ENCODE measurements at regions not wholly inside any gene's neighbourhood (a gene's known extent, or its start where the extent isn't known, plus 50 kb on each side); places are given as distances from the start of the nearest gene placed in this dataset.

DNA sequence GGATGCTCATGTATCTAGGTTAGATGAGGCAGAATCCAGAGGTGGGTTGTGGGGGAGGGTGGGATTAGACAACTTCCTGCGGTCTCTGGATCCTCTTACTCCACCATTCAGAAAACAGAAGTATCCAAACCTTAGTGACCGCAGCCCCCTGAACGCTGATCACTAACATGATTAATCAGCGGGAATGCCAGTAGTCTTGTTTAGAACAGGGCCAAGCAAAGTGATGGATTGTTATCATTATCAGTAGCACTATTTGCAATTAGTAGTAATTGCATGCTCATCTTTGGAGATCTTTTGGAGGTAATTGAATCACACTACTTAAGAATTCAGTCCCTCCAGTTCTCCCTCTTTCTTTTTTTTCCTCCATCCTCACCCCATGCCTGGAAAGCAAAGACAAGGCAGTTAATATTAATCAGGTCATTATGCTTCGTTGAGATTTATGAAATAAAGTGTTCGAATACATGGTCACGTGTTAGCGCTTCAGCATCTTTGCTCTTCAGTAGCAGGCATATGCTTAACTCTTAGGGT lies 182.8 kb upstream of the NTF3 start:
- Histone ChIP-seq H3K36me3 (ENCODE audit: control insufficient read depth in 2 of 2, extremely low read depth in 1 of 2, insufficient read depth in 2 of 2, low read length in 2 of 2) (no peaks in the 10 kb centered on the region), H3K79me2 (ENCODE audit: control insufficient read depth, insufficient read depth, low read length) (no peaks in the 10 kb centered on the region), H4K20me1 (replicated peaks; ENCODE audit: control insufficient read depth, extremely low read depth, insufficient read depth, low read length) (no peaks in the 10 kb centered on the region), H3K9me1 (replicated peaks; ENCODE audit: control insufficient read depth, extremely low read depth, insufficient read depth, low read length) (no peaks in the 10 kb centered on the region), H3K4me3 (replicated peaks in 1 of 3; ENCODE audit: insufficient read depth in 1 of 3, low read depth in 1 of 3, low read length in 3 of 3) (no peak overlapping the region), H3K4me1 (ENCODE audit: control insufficient read depth, extremely low read depth, insufficient read depth, low read length) (no peaks in the 10 kb centered on the region), H3K27ac (ENCODE audit: insufficient read depth, low read depth, low read length) (no peak overlapping the region), H3K9ac (replicated peaks; ENCODE audit: extremely low read depth, insufficient read depth, low read length) (no peak overlapping the region), H3K9me3 (replicated peaks; ENCODE audit: control insufficient read depth, insufficient read depth, low read length) (no peaks in the 10 kb centered on the region), H3K4me2 (ENCODE audit: insufficient read depth, low read length) (no peak overlapping the region), H2AFZ (ENCODE audit: low read depth, low read length) (no peak overlapping the region), H3K27me3 (ENCODE audit: control insufficient read depth in 2 of 2, insufficient read depth in 2 of 2, low read length in 2 of 2) (no peaks in the 10 kb centered on the region)
- CTCF ChIA-PET, result no interaction called here
- no TSS peak for BruUV-seq (replicated peaks)
- FAIRE-seq (no peak), DNase-seq (ENCODE audit: low read depth, low spot score) (no peak)
- TF ChIP-seq EZH2 (IDR thresholded peaks at IDR 0.05; ENCODE audit: borderline replicate concordance, low read depth, low read length, severe bottlenecking), result no peak
- no peak for TF ChIP-seq MYC (IDR thresholded peaks at IDR 0.05; ENCODE audit: low read depth, low read length)
- TF ChIP-seq POLR2AphosphoS5 (IDR thresholded peaks at IDR 0.05; ENCODE audit: insufficient read depth, low read depth, low read length), result no peak
- POLR2A ChIA-PET, result no interaction called here
- dilution Hi-C loops (cut with MboI; ENCODE audit: extremely low pct_ligation_motif_present, low sequenced_read_pairs) (no loop called here), intact Hi-C loops (cut with micrococcal nuclease) (no loop called here)

DNA sequence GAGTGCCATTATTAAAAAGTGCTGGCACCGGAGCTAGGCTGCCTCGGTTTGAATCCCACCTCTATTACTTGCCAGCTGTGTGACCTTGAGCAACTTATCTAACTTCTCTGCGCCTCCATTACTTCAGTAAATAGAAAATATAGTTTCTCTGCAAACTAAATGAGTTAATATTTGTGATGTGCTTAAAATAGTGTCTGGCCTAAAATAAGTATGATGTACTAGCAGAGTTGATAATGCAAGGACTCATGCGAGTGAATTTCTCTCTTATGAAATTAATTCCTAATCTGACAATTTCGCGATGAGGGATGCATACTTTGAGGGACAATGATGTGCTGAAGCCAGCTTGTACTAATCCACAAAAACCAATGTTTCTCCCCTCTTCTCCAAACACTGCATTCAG lies 180.8 kb upstream of the NTF3 start:
- no peak for DNase-seq (ENCODE audit: low read depth, low spot score)
- intact Hi-C loops (cut with micrococcal nuclease), result no loop called here
- Histone ChIP-seq H3K4me2 (ENCODE audit: insufficient read depth, low read length) (no peak overlapping the region), H3K27ac (ENCODE audit: insufficient read depth, low read depth, low read length) (no peak overlapping the region), H2AFZ (ENCODE audit: low read depth, low read length) (no peak overlapping the region), H3K9ac (replicated peaks; ENCODE audit: extremely low read depth, insufficient read depth, low read length) (no peak overlapping the region), H3K9me1 (replicated peaks; ENCODE audit: control insufficient read depth, extremely low read depth, insufficient read depth, low read length) (no peaks in the 10 kb centered on the region), H4K20me1 (replicated peaks; ENCODE audit: control insufficient read depth, extremely low read depth, insufficient read depth, low read length) (no peaks in the 10 kb centered on the region), H3K79me2 (ENCODE audit: control insufficient read depth, insufficient read depth, low read length) (no peaks in the 10 kb centered on the region), H3K27me3 (ENCODE audit: control insufficient read depth in 2 of 2, insufficient read depth in 2 of 2, low read length in 2 of 2) (no peaks in the 10 kb centered on the region), H3K36me3 (ENCODE audit: control insufficient read depth in 2 of 2, extremely low read depth in 1 of 2, insufficient read depth in 2 of 2, low read length in 2 of 2) (no peaks in the 10 kb centered on the region), H3K9me3 (replicated peaks; ENCODE audit: control insufficient read depth, insufficient read depth, low read length) (no peaks in the 10 kb centered on the region), H3K4me3 (replicated peaks in 1 of 3; ENCODE audit: insufficient read depth in 1 of 3, low read depth in 1 of 3, low read length in 3 of 3) (no peak overlapping the region), H3K4me1 (ENCODE audit: control insufficient read depth, extremely low read depth, insufficient read depth, low read length) (no peaks in the 10 kb centered on the region)
- POLR2A ChIA-PET, result interaction anchor here (0.7 kb wide), 2 partner anchors 11 to 45 kb away, joined by 3 to 14 read pairs; no protein-coding TSS in a partner anchor
- BruUV-seq (replicated peaks), result no TSS peak
- TF ChIP-seq, protein P1, sequence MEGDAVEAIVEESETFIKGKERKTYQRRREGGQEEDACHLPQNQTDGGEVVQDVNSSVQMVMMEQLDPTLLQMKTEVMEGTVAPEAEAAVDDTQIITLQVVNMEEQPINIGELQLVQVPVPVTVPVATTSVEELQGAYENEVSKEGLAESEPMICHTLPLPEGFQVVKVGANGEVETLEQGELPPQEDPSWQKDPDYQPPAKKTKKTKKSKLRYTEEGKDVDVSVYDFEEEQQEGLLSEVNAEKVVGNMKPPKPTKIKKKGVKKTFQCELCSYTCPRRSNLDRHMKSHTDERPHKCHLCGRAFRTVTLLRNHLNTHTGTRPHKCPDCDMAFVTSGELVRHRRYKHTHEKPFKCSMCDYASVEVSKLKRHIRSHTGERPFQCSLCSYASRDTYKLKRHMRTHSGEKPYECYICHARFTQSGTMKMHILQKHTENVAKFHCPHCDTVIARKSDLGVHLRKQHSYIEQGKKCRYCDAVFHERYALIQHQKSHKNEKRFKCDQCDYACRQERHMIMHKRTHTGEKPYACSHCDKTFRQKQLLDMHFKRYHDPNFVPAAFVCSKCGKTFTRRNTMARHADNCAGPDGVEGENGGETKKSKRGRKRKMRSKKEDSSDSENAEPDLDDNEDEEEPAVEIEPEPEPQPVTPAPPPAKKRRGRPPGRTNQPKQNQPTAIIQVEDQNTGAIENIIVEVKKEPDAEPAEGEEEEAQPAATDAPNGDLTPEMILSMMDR (IDR thresholded peaks at IDR 0.05; ENCODE audit: extremely low read depth in 1 of 2, insufficient read depth in 1 of 2, low read depth in 1 of 2, low read length in 2 of 2), result no peak
- TF ChIP-seq JUN (IDR thresholded peaks at IDR 0.05; ENCODE audit: borderline replicate concordance, insufficient read depth, insufficient read length, low read depth), result no peak
- TF ChIP-seq, protein P2, sequence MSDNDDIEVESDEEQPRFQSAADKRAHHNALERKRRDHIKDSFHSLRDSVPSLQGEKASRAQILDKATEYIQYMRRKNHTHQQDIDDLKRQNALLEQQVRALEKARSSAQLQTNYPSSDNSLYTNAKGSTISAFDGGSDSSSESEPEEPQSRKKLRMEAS (IDR thresholded peaks at IDR 0.05; ENCODE audit: insufficient read depth, insufficient read length), result no peak
- TF ChIP-seq EZH2 (IDR thresholded peaks at IDR 0.05; ENCODE audit: borderline replicate concordance, low read depth, low read length, severe bottlenecking), result no peak
- TF ChIP-seq POLR2AphosphoS5 (IDR thresholded peaks at IDR 0.05; ENCODE audit: insufficient read depth, low read depth, low read length), result no peak
- TF ChIP-seq MYC (IDR thresholded peaks at IDR 0.05; ENCODE audit: low read depth, low read length), result no peak
- TF ChIP-seq POLR2A (IDR thresholded peaks at IDR 0.05; ENCODE audit: low read depth, low read length), result no peak
- TF ChIP-seq GATA2 (IDR thresholded peaks at IDR 0.05; ENCODE audit: insufficient read depth, insufficient read length, low read depth, low read length), result no peak
- no peak for TF ChIP-seq FOS (IDR thresholded peaks at IDR 0.05; ENCODE audit: borderline replicate concordance, insufficient read depth, low read length)
- FAIRE-seq, result no peak
- dilution Hi-C loops (cut with MboI; ENCODE audit: extremely low pct_ligation_motif_present, low sequenced_read_pairs), result no loop called here
- CTCF ChIA-PET, result no interaction called here

All from endothelial cell of umbilical vein (primary cell).